ENCODE measurements at regions not wholly inside any gene's neighbourhood (a gene's known extent, or its start where the extent isn't known, plus 50 kb on each side); places are given as distances from the start of the nearest gene placed in this dataset.
A peak's percentile ranks its signal among the peaks of the same experiment; 100 is the strongest.
"Not testable (repeated sequence)": the region's sequence is repeated elsewhere in the genome, so short reads cannot be mapped to it uniquely, and the experiment has no call there.

DNA sequence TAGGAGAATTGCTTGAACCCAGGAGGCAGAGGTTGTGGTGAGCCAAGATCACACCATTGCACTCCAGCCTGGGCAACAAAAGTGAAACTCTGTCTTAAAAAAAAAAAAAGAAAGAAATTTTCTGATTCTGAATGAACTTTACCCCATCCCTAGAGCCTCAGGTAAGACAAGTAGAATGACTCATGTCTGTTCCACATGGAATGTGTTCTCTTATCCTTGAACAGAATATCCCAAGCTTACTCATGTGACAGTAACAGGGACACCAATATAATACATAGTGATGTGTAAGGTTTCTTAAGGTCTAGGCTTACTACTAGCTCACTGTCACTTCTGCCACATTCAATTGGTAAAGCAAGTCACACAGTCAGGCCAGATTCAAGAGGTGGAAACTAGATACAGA, 219.6 kb upstream of the BTBD3 start:
- no peak overlapping the region for H3K4me3 ChIP-seq (ENCODE audit: low read length)
- DNase-seq (ENCODE audit: low read depth, low spot score), result no peak

DNA sequence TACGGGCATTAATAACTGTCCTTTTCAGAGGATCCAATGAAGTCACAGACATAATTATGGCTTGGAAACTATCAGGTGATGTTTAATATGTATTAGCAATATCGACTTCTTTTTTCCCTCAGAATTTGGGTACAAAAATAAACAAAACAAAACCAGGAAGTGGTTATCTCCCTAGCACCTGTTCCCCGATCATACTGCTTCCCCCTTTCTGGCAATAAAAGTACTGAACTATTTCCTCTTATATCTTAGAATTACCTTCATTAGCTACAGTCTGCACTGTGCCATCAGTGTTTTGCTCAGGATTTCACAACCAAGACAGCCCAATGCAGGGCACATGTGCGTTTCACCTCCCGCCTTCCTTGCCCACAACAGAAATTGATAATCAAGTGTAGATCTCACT, 216.9 kb upstream of the BTBD3 start:
- no peak overlapping the region for H3K4me3 ChIP-seq (ENCODE audit: low read length)
- no peak for DNase-seq (ENCODE audit: low read depth, low spot score)

DNA sequence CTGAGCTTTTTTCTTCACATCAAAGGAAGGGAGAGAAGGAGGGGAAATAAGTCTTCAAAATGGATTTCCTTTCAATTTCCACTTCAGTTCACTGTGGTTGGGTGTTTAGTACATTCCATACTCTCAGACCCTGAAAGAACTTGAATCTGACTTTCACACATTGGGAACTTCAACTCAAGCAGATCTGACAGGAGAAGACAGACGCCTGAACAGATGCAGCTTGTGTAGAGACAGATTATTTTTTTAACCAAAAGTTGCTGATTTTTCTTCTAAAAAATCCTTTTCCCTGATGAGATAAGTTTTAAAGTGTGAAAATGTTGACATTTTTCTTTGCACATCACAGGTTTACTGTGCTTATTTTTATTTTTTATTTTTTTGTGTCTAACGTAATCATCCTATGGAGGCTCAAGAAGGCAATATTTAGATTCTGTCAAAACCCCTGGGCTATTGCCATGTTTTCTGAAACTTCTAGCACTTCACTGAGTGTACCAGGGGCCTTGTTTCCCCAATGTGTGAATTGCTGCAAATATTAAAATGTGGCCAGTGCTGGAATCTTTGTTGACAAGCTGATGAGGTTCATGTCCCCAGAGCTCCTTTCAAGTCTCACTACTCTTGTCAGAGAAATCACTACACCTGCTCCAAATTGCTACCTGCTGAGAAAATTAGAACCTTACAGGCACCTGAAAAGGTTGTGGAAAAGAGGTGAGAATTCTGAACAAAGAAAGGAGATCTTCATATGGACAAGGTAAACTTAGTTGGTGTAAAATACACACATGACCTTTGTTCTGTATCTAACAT, 214.8 kb upstream of the BTBD3 start:
- no peak for DNase-seq (ENCODE audit: low read depth, low spot score)
- no peak overlapping the region for H3K4me3 ChIP-seq (ENCODE audit: low read length)

DNA sequence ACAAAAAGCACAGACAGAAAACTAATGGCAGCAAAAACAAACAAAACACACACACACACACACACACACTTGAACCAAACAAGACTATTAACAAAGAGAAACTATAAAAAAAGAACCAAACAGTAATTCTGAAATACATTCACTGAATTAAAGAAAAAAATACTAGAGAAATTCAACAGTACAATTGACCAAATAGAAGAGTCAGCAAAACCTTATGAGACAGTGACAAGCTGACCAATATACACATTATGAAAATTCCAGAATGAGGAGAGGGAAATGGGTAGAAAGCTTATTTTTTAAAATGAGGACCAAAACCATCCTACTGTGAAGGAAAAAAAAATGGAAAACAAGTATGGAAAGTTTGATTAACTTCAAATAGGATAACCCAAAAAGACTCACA, 212.2 kb upstream of the BTBD3 start:
- DNase-seq (ENCODE audit: low read depth, low spot score), result no peak
- no peak overlapping the region for H3K4me3 ChIP-seq (ENCODE audit: low read length)

DNA sequence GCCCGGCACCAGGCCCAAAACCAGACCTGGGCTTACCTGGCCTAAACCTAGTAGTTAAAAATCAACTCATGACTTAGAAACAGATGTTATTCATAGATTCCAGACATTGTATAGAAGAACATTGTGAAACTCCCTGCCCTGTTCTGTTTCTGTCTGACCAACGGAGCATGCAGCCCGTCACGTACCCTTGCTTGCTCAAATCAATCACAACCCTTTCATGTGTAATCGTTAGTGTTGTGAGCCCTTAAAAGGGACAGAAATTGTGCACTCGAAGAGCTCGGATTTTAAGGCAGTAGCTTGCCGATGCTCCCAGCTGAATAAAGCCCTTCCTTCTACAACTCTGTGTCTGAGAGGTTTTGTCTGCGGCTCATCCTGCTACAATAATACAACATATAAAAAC, 209.5 kb upstream of the BTBD3 start:
- not testable (repeated sequence) for H3K4me3 ChIP-seq (ENCODE audit: low read length); DNase-seq (ENCODE audit: low read depth, low spot score)

DNA sequence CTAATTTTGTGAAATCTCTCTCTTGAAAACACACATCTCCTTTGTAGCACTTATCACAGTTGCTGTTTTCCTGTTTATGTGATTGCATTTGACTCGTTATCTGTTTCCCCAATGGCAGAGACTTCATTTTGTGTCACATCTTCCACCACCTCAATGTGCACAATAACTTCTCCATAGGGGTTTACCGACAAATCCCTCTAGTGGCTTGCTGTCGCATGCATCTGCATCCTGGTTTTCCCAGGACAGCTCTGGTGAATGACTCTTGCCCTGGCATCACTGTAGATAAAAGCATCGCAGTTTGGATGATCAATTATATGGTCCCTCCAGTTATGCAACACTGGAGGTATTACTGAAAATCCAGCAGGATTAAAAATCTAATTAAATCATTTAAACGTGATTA, 206.5 kb upstream of the BTBD3 start:
- H3K4me3 ChIP-seq (ENCODE audit: low read length), result no peak overlapping the region
- no peak for DNase-seq (ENCODE audit: low read depth, low spot score)

DNA sequence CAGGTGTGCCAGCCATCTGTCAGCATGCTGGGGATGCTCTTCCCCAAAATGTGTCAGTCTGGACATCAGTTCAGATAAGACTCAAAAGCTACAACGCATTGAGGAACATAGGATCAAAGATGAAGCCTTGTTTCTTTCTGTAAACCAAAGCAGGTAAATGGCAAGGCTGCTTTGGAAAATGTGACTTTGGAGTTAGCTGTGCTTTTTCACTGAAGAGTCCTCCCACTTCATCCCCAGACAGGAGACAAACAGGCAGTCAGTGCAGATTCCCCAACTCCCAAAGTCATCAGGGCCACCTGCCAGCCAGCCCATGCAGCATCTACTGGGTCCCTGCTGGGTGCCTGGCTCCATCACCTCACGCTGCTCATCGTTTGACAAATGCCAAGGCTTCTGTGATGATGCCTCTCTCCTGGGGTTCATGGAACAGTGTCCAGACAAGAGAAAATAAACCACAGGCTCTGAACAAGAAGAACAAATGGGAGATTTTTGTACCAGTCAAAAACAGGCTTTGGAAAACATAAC, 205.0 kb upstream of the BTBD3 start:
- H3K4me3 ChIP-seq (ENCODE audit: low read length), result no peak overlapping the region
- no peak for DNase-seq (ENCODE audit: low read depth, low spot score)

DNA sequence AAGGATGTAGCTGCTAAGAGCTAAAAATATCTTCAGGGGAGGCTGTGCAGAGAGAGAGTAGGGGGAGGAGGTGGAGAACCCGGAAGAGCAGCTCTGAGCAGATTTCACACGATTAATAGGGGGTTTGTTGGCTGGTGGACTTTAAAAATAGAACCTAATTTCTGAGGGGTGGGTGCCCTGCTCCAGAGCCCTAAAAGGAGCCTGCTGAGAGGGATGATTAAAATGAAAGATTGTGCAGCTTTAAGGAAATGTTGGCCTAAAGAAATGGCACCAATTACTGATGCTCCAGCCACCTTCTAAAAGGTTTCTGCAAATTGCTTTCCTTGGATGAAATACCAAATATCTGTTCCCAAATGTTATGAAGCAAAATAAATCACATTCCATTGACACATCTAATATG, 202.8 kb upstream of the BTBD3 start:
- no peak overlapping the region for H3K4me3 ChIP-seq (ENCODE audit: low read length)
- no peak for DNase-seq (ENCODE audit: low read depth, low spot score)

DNA sequence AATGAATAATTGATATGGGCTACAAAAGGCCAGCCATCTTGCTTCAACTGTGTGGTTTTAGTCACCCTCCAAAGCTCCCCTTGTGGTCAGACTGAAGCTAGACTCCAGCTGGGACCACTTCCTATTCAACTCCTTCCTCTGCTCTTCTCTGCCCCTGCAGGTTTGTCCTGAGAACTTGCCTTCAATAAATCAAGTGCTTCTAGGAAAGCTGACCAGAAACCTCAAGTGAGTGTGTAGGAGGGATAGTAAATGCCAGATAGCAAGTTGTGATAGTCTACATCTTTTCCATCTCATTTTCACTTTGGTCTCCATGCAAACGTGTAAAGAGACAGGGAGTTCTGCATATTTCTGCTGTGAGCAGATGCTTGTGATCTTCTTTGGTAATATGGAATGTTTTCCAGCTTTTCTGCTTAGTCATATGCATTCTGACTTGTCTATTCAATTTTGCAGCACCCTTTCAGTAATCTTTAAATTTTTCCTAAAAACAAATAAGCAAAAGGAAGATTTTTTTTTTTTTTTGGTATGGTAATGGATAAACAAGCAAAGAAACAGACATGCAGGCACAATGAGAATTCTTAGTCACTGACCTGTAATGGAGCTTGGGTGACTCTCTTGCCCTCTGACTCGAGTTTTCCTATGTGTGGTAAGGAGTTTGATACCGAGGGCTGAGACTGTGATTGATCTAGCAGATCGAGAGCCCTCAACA, 201.3 kb upstream of the BTBD3 start:
- no peak overlapping the region for H3K4me3 ChIP-seq (ENCODE audit: low read length)
- DNase-seq (ENCODE audit: low read depth, low spot score), result peak; percentile 38

DNA sequence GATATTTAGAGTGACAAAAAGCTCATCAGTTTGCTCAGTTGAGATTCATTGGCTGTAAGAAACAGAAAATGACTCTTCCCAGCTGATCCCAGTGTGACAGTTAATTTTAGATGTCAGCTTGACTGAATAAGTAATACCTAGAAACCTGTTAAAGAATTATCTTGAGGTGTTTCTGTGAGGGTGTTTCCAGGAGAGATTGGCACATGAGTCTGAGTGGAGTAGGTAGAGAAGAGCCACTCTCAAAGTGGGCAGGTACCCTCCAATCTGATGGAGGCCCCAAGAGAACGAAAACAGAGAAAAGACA, 200.8 kb upstream of the BTBD3 start:
- no peak for DNase-seq (ENCODE audit: low read depth, low spot score)
- H3K4me3 ChIP-seq (ENCODE audit: low read length), result no peak overlapping the region

DNA sequence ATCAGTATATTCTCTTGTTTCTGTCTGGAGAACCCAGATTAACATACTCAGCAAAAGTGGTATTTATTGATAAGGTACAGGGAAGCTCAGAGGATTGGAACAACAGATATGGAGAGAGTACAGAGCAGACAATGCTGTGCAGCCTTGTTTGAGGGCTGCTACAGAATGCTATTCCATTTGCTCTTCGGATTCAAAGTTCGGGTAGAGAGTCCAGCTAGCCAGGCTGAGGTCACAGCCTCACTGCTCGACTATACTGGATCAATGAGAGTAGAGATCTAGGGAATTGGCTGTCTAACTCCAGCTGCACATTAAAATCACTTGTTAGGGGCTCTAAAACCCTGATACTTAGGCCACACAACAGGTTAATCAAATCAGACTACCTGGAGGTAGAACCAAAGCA, 200.1 kb upstream of the BTBD3 start:
- no peak for DNase-seq (ENCODE audit: low read depth, low spot score)
- H3K4me3 ChIP-seq (ENCODE audit: low read length), result no peak overlapping the region

DNA sequence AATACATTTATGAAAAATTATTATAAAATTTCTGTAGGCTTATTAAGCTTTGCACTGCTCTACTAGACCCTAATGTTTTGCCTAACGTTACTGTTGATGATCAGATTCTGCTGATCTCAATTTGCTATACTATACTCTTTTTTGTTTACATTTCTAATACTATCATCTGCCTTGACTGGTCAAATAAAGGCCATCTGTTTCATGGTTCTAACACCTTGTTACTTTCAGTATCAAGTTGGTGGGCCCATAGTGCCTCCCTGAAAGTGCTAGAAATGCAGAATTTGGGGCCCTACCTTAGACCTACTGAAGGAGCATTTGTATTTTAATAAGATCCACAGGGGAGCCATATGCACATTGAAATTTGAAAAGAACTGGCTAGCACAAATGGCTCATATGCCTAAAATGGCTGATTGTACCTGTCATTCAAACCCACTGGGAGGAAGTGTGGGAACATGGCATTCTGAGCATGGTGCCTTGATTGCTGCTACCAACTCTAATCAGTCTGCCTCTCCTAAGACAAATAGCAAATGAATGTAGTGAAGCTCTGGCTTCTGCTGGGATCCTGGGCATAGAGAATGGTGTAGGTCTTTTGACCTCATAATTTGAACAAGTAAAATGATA, 199.1 kb upstream of the BTBD3 start:
- H3K4me3 ChIP-seq (ENCODE audit: low read length), result no peak overlapping the region

DNA sequence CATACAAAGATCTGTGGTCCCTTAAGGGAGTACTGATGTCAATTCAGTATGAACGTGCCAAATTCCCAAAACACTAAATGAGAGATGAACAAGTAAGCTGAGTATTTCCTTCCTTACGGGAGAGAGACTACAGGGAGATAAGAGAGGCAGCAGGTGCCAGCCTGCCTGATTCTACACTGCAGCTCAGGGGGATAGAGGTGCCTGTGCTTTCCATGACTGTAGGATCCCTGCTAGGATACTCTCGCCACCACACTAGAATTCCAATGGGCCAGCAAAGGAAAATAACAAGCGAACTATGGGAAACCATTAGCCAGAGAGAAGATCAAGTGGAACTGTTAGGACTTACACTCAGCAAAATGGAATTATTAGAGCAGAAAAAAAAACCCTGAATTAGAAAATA, 198.5 kb upstream of the BTBD3 start:
- DNase-seq (ENCODE audit: low read depth, low spot score), result no peak
- no peak overlapping the region for H3K4me3 ChIP-seq (ENCODE audit: low read length)

More for the DNA sequence above, 199.1 kb upstream of the BTBD3 start:
- DNase-seq (ENCODE audit: low read depth, low spot score), result no peak

DNA sequence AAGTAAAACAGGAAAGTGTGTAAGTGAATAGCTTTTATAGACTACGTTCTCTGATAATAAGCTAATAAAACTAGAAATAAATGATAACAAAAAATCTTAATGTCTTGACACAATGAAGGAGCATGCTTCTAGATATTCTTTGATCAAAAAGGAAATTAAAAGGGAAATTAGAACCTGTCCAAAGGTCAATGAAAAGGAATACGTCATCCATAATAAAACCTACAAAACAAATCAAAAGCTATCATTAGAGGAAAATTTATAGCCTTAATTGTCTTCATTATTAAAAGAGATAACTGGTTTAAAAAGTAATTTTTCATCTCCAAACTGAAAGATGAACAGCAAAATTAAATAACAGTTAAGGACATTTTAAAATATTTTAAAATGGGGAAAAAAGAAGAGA, 196.3 kb upstream of the BTBD3 start:
- DNase-seq (ENCODE audit: low read depth, low spot score), result no peak
- H3K4me3 ChIP-seq (ENCODE audit: low read length), result no peak overlapping the region

DNA sequence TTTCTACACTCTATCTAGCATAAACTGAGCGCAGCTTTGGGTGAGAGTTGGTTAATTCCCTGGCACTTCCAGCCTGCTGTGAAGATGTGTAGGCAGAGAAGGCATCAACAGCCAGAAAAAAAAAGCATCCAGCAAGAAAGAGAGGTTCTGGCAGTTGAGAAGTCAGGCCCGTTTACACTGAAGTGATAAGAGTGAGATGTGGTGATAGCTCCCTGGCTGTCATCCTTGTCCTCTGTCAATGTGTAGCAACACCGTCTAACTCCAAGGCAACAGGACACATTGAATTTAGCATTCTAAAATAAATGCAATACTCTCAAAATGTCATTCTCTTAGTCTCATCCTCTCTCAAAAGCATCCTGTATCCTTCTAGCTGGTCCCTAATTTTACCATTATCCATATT, 193.6 kb upstream of the BTBD3 start:
- no peak for DNase-seq (ENCODE audit: low read depth, low spot score)
- H3K4me3 ChIP-seq (ENCODE audit: low read length), result no peak overlapping the region

DNA sequence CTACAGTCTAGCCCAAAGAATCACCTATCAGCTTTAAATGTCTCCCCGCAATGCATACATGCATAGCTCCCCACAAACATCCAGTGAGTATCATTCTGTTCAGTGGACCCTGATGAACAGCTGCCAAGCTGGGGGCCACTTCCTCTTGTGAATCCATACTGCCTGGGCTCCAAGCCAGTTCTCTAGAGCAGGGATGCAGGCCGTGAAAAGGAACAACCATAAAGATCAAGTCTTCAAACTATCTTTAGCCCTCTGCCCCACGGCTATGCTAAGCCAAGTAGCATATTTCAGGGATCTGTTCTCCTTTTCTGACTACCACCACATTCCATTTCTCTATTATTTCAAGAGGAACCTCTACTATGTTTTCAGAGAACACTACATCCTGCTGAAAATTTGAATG, 191.7 kb upstream of the BTBD3 start:
- no peak for DNase-seq (ENCODE audit: low read depth, low spot score)
- no peak overlapping the region for H3K4me3 ChIP-seq (ENCODE audit: low read length)

DNA sequence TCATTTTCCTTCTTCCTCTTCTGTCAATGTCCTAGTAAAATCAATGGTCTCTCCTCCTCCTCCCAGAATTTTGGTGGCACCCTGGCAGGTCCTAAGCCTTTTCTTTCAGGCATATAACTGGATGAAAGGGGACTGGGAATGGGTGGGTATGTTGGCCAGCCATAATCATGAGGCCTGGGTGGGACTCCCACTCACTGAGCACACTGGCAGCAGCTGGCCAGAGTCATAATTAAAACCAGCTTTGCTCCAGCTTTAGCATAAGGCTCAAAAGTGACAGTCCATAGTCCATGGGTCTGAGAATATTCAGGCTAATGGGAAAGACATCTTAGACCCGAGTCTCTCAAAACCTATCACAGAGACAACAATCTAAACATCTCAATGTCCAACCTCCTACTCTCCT, 190.0 kb upstream of the BTBD3 start:
- DNase-seq (ENCODE audit: low read depth, low spot score), result no peak
- no peak overlapping the region for H3K4me3 ChIP-seq (ENCODE audit: low read length)

DNA sequence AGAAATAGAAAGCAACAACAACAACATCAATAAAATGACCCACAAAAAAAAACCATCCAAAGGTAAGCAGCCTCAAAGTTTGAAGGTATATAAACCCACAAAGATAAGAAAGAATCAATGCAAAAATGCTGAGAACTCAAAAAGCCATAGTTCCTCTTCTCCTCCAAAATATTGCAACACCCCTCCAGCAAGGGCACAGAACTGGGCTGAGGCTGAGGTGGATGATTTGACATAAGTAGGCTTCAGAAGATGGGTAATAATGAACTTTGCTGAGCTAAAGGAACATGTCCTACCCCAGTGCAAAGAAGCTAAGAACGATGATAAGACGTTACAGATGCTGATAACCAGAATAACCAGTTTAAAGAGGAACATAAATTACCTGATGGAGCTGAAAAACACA, 188.8 kb upstream of the BTBD3 start:
- H3K4me3 ChIP-seq (ENCODE audit: low read length), result no peak overlapping the region
- no peak for DNase-seq (ENCODE audit: low read depth, low spot score)

DNA sequence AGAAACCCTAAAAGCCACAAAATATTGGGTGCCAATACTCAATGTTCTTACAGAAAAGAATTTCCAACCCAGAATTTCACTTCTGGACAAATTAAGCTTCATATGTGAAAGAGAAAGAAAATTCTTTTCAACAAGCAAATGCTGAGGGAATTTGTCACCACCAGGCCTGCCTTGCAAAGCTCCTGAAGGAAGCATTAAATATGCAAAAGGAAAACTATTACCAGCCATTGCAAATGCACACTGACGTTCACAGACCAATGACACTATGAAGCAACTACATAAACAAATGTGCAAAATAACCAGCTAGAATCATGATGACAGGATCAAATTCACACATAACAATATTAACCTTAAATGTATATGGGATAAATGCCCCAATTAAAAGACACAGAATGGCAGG, 187.9 kb upstream of the BTBD3 start:
- DNase-seq (ENCODE audit: low read depth, low spot score), result no peak
- H3K4me3 ChIP-seq (ENCODE audit: low read length), result no peak overlapping the region

DNA sequence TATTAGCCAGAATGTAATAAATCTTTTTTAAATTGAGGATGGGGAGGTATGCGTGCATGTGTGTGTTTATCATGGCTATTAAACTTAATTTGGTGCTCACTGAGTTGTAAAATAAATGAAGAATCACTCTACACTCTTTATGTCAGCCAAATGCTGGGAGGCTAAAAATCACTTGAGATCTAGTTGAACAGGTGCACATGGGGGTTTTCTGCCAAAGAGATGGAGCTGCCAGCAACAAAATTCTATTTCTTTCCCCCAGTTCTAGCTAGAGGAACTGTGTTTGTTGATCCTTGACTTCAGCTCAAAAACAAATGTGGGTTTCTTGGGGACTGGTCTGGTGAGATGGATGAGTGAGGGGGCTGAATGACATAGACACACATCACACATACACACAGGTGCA, 183.3 kb upstream of the BTBD3 start:
- no peak for DNase-seq (ENCODE audit: low read depth, low spot score)
- H3K4me3 ChIP-seq (ENCODE audit: low read length), result no peak overlapping the region
